Neural cell (in vitro differentiated cells): ENCODE measurements at regions not wholly inside any gene's neighbourhood (a gene's known extent, or its start where the extent isn't known, plus 50 kb on each side); places are given as distances from the start of the nearest gene placed in this dataset.

ENCODE experiments used
- POLR2AphosphoS5 ChIP-seq: IDR thresholded peaks from 2 replicates; pipeline ENCODE4 v1.6.1; 2012
- TAF1 ChIP-seq: IDR thresholded peaks from 2 replicates; pipeline ENCODE4 v1.6.1; 2012; ENCODE audit warnings: low read depth
- TF ChIP-seq, protein P1 (sequence below): fragments of 450-650 bp; IDR thresholded peaks from 2 replicates; pipeline ENCODE4 v1.5.1; 2014; ENCODE audit warnings: antibody characterized with exemption, mild to moderate bottlenecking, moderate library complexity; ENCODE audit not compliant: poor library complexity, severe bottlenecking

DNA sequence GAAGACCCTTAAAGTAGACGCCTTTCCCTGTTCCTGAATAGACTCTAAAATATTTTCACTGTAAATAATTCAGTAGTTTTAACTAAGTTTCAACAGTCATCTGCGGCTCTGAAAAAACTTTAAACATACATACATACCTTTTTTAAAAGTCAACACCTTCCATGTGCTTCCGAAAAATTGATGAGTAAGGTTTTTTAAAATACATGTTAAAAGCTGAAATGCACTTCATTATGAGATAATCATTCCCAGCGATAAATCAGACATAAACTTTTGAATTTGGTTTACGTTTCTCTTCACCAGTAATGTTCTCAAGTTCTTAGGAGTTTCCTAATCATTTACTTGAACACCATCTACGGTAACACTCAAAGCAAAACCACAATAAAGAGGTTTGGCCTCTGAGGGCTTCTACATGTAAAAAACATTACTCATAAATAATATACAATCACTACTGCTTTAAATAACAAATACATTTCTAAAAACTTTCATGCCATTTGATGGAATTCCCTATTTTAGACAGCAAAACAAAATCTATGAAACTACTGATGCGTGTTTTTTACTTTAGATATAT, 403.5 kb downstream of the SHQ1 start:
- TF ChIP-seq POLR2AphosphoS5 (no peak), TAF1 (no peak)
- TF ChIP-seq, protein P1, sequence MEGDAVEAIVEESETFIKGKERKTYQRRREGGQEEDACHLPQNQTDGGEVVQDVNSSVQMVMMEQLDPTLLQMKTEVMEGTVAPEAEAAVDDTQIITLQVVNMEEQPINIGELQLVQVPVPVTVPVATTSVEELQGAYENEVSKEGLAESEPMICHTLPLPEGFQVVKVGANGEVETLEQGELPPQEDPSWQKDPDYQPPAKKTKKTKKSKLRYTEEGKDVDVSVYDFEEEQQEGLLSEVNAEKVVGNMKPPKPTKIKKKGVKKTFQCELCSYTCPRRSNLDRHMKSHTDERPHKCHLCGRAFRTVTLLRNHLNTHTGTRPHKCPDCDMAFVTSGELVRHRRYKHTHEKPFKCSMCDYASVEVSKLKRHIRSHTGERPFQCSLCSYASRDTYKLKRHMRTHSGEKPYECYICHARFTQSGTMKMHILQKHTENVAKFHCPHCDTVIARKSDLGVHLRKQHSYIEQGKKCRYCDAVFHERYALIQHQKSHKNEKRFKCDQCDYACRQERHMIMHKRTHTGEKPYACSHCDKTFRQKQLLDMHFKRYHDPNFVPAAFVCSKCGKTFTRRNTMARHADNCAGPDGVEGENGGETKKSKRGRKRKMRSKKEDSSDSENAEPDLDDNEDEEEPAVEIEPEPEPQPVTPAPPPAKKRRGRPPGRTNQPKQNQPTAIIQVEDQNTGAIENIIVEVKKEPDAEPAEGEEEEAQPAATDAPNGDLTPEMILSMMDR = no peak
